DND-41 (cell line): ENCODE measurements at regions not wholly inside any gene's neighbourhood (a gene's known extent, or its start where the extent isn't known, plus 50 kb on each side); places are given as distances from the start of the nearest gene placed in this dataset.

ENCODE experiments used
- CTCF ChIP-seq: IDR thresholded peaks from 2 replicates; pipeline ENCODE4 v1.5.1; 2012; ENCODE audit warnings: borderline replicate concordance, low read length, moderate library complexity, mild to moderate bottlenecking; ENCODE audit not compliant: poor library complexity, severe bottlenecking; ENCODE audit errors: extremely low read depth
- EZH2 ChIP-seq: IDR thresholded peaks from 3 replicates; pipeline ENCODE4 v1.6.1; 2012; ENCODE audit warnings: borderline replicate concordance, low read depth, mild to moderate bottlenecking, moderate library complexity, low read length, inconsistent platforms; ENCODE audit not compliant: severe bottlenecking

- no peak for TF ChIP-seq CTCF
- TF ChIP-seq EZH2 = no peak
These were observed 238.0 kb downstream of the POSTN start for GRCh38 chr13:37360556-37360955.
